CMK (cell line): ENCODE measurements at regions not wholly inside any gene's neighbourhood (a gene's known extent, or its start where the extent isn't known, plus 50 kb on each side); places are given as distances from the start of the nearest gene placed in this dataset.
"Not testable (repeated sequence)": the region's sequence is repeated elsewhere in the genome, so short reads cannot be mapped to it uniquely, and the experiment has no call there.

ENCODE experiments used
- DNase-seq: peaks from one replicate; pipeline ENCODE4 v3.0.0-alpha.2; 2010; ENCODE audit warnings: low read depth

DNA sequence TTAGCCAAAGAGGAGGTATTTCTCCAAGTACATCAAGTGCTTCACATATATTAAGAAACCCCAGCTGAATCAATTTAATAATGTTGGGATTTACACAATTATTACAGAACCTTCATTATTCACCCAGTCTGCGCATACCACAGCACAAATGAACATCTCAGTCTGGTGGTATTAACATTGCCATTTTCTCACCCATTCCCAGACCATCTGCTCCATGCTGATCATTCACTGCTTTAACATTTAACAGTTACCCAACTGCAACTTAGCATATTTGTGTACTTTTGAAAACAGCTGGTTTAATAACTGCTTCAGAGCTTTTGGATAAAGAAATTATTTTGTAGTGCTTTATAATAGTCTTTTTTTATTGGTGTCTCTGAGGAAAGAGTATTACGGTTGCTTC is 1072.1 kb downstream of the NXPH1 start:
- DNase-seq: no peak

DNA sequence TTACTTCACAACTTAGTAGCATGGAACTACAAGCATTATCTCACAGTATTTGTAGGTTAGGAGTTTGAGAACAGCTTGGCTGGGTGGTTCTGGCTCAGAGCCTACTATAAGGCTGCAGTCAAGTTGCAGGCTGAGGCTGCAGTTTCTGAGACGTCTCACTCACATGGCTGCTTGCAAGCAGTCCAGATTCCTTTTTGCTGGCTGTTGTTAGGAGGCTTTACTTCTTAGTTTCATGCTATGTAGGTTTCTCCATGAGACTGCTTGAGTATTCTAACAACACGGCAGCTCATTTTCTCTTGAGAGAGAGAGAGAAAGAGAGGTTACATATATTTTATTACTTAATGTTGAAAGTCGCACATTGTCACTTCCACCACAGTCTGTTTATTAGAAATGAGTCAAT is 1073.9 kb downstream of the NXPH1 start:
- no peak for DNase-seq

DNA sequence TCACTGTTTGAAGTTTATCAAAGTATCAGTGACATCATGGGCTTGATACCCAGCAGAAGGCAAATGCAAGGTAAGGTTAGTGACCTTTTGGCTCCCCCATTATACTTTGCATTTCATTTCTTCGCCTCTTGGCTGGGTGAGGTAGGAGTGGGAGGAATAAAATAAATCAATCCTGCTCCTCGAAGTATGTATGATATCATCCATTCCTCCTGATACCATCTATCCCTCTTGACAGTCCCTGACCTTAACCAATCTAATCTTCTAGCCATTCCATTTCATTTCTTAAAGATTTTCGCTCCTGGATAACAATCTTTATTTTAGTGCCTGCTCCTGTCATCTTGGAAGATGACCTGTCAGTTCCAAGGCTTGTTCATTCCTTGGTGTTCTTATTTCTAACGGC is 1083.3 kb downstream of the NXPH1 start:
- DNase-seq: no peak

DNA sequence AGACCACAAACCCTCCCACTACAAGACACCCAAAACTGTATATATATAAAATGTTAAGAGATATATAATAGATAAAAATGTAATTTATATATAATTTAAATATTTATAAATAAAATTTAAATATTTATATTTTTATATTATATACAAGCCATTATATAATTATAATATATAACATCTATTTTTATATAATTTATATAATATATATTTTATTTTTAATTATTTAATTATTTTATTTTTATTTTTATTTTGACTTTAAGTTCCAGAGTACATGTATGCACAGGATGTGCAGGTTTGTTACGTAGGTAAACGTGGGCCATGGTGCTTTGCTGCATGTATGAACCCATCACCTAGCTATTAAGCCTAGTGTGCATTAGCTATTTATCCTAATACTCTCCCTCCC is 1090.2 kb downstream of the NXPH1 start:
- DNase-seq: no peak

DNA sequence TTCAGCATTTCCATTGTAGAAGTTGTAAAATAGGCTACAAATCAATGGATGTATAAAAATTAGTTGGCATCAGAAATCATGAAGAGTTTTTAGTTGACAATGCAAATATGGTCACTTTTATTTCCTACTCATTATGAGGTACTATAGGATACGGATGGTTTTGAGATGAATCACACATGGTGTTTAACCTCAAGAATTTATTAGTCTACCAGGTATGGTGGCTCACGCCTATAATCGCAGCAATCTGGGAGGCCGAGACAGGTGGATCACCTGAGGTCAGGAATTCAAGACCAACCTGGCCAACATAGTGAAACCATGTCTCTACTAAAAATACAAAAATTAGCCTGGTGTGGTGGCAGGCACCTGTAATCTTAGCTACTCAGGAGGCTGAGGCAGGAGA is 1119.0 kb downstream of the NXPH1 start:
- not testable (repeated sequence) for DNase-seq

DNA sequence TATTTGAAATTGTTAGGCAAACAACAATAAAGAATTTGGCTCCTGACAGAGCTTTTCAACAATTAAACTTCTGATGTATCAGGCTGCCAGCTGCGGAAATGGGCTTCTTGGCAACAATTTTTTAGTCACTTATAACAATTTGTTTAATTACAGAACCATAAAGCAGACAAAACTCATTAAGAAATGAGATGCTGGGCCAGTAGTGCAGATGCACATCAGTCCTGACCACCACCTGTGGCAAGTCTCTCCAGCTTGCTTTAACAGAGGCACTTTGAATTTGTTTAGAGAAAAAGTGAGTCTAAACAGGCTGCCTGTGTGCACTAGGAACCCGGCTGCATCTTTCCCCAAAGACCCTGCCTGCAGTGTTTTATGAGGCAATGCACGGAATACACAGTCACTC is 1124.4 kb downstream of the NXPH1 start:
- DNase-seq: no peak

DNA sequence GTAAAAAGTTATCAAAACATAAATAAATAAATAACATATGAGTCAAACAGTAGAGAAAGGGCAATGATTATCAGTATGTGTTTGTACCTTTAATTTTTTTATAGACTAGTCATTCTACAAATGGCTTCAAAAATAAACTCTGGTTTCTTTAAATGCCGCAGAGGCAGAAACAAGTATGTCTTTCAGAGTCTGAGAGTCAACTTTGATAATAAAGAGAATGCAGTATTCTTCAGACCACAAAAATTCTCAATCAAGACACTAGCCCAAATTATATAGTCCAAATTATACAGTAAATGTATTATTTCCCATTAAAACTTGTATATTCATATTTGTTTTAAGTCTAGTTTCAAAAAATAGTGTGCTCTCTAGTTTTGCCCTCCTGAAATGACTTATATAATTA is 1142.3 kb downstream of the NXPH1 start:
- no peak for DNase-seq

DNA sequence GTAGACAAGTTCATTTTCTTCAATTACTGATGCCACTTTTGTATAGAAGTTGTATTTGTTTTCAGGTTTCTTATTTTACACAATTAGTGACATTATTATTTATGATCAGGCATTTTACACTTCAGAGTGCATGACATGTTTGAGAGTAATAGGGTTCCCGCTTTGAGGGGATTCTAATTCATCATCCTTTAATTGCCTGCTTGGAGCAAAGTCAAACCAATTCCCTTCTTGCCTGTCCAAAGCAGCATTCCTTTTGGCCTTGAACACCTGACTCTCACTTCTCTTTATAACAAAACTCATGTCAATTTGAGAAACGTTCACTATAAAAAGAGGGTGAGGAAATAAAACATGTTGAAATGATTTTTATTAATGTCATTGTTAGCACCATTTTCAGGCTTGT is 1149.4 kb downstream of the NXPH1 start:
- DNase-seq: no peak

DNA sequence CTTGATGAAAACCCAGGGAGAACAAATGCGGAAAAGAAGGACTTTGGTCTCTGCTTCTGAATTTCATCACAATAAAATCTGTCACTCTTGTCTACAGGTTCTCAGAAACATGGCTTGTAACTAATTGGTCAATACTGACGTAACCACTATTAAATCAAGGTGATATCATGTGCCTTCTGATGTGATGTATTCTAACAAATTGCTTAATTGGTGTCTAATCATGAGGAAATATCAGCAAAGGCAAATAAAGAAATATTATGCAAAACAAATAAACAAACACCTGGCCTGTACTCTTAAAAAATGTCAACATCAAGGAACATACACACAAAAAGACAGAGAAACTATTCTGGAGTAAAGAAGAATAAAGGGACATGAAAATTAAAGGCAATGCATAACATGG is 1165.0 kb downstream of the NXPH1 start:
- DNase-seq: no peak

DNA sequence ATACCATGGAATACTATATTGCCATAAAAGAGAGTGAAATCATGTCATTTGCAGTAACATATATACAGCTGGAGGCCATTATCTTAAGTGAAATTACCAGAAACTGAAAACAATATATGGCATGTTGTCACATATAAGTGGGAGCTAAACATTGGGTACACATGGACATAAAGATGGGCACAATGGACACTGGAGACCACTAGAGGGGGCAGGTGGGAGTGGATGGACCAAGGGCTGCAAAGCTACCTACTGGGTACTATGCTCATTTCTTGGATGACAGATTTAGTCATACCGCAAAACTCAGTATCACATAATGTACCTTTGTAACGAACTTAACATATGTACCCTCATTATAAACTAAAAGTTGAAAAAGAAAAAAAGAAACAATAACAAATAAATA is 1167.6 kb downstream of the NXPH1 start:
- DNase-seq: no peak

DNA sequence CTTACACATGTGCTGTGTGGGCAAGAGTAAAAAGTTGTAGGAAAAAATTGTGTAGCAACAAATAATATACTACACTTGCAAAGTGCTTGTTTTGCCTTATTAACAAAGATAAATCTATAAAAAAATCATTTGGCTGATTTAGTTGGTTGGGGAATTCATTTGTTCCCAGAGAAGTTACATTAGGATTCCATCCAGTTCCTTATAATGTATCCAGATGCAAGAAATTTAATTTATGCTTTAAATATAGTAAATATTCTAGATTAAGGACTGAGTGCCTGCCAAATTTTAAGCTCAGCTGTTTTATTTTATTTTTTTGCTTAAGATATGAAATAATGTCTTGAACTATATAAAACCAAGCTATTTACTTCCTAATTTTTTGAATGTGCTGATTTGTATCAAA is 1169.9 kb downstream of the NXPH1 start:
- no peak for DNase-seq

DNA sequence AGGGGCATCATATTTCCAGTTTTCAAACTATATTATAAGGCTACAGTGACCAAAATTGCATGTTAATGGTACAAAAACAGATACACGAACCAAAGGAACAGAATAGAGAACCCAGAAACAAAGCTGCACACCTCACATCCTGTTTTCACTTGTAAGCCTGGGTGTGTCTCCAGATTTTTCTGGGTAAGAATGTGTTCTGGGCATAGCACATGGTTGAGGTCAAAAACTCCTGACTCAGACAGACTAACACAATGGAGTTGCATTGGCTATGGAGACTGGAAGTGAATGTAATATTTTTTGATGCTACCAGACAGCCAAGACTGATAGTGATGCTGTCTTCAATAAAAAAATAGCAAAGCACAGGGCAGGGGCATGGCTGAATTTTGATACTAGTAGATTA is 1175.2 kb downstream of the NXPH1 start:
- DNase-seq: no peak

DNA sequence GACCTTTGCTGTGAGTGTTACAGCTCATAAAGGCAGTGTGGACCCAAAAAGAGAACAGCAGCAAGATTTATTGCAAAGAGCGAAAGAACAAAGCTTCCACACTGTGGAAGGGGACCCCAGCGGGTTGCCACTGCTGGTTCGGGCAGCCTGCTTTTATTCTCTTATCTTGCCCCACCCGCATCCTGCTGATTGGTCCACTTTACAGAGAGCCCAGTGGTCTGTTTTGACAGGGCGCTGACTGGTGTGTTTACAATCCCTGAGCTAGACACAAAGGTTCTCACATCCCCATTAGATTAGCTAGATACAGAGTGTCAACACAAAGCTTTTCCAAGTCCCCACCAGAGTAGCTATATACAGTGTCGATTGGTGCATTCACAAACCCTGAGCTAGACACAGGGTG is 1187.5 kb downstream of the NXPH1 start:
- not testable (repeated sequence) for DNase-seq

DNA sequence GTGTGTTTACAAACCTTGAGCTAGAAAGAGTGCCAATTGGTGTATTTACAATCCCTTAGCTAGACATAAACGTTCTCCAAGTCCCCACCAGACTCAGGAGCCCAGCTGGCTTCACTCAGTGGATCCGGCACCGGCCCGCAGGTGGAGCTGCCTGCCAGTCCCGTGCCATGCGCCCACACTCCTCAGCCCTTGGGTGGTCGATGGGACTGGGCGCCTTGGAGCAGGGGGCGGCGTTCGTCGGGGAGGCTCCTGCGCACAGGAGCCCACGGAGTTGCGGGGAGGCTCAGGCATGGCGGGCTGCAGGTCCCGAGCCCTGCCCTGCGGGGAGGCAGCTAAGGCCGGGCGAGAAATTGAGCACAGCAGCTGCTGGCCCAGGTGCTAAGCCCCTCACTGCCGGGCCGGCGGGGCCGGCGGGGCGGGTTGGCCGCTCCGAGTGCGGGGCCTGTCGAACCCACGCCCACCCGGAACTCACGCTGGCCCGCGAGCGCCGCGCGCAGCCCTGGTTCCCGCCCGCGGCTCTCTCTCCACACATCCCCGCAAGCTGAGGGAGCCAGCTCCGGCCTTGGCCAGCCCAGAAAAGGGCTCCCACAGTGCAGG is 1188.0 kb downstream of the NXPH1 start:
- DNase-seq: not testable (repeated sequence)

DNA sequence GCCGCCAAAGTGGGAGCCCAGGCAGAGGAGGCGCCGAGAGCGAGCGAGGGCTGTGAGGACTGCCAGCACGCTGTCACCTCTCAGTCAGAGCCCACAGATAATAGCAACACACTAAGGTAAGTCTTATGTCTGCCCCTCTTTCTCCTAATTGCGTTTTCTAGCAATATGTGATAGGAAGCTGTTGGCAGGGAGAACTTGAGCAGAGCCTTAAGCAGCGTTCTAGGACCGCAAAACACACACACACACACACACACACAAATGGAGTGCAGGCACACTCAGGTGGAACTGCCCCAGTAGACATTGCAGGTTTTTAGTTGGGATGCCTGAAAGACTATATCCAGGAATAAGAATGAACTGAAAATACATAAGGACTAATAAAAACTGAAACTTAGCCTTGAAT is 1188.5 kb downstream of the NXPH1 start:
- DNase-seq: no peak

DNA sequence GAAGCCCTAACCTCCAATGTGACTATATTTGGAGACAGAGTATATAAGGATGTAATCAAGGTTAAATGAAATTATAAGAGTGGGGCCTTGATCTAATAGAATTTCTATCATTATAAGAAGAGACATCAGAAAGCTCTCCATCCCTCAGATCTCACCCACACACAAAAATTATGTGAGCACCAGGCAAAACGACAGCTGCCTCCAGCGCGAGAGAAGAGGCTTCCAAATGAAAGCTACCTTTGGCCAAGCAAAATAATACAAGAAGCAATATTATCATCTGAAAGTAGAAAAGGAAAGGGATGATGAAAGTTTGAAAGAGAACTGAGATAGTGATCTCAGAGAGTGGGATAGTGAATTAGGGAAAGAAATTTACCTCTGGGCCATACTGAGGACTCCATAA is 1192.5 kb downstream of the NXPH1 start:
- no peak for DNase-seq

DNA sequence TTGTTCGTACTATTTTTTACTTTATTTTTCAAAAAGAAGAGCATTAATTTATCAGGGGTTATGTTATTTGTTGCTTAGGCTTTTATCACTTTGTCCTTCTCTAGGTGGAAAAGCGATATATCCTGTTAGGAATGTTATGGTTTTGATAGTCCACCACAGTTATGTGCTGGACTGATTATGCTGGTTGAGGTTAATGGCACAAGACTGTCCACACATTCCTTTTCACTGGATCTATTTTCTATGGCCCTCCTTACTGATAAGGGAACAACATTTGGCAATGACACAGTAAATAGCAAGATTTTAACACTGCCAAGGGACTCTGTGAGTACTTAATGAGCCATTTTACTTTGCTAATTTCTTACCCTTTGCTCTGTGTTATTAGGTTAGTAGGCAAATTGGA is 1212.3 kb downstream of the NXPH1 start:
- no peak for DNase-seq

DNA sequence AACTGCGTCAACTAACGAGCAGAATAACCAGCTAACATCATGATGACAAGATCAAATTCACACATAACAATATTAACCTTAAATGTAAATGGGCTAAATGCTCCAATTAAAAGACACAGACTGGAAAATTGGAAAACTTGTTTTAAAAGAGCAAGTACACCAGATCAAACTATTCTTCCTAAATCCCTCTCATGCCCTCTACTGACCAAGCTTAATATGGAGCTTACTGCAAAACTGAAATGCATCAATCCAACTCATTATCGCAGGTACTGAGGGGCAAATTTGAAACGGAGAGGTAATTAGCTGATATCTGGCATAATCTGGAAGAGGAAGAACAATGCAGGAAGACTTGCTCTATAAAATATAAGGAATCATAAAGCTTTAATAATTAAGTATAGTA is 1223.8 kb downstream of the NXPH1 start:
- DNase-seq: no peak

DNA sequence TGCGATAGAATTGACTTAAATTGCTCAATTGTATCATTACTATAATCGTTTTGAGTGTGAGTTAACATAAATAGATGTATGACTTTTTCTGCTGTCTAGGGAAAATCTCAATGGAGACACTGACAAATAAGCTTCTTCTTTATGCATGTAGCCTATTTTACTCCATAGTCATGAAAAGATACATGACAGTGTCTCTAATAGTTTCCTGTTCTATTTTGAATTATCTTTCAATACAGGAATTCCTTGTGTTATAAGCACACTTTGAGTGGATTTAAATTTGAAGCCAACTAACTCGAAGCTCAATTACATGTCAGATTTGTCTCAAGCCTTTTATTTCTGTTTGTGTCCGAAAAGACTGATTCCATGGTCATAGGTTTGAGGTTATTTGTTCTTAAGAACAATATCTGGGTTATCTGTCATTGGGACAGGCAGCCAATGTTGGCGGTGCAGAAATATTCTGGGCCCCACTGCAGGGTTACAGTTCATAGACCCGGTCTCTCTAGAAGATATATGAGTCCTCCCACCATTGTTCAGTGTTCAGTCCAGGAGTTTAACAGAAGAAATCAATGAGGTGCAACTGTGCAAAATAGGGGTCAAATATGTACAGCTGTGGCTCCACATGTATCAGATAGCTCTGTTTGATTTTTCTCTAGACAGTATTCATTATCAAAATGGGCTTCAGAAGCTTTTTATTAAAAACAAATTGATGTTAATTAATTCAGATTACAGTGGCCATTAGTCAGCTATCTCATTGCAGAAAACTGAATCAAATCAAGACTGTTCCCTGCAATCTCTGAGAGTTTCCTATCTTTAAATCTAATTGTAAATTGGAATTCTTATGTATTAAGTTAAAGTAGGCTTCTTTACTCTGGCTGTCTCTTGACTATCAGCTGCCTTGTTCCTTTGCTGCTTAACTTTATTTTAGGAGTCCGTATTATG is 1238.8 kb downstream of the NXPH1 start:
- DNase-seq: no peak

DNA sequence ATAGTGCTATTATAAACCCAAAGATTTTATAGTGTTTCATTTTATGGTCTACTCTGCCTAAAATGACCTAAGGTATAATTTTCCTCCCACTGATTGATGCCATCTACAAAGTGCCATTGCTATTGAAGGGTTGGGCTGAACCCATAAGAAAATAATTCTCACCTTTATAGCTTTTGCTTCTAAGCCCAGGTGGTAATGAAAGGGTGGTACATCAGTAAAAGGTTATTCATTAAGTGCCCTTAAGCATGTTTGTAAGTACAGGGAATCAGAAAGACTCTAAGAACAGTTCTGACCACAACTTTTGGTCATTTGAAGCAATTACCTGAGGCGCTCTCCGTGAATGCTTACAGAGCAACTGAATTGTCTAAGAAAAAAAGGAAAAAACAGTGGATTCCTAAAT is 1247.3 kb downstream of the NXPH1 start:
- no peak for DNase-seq

DNA sequence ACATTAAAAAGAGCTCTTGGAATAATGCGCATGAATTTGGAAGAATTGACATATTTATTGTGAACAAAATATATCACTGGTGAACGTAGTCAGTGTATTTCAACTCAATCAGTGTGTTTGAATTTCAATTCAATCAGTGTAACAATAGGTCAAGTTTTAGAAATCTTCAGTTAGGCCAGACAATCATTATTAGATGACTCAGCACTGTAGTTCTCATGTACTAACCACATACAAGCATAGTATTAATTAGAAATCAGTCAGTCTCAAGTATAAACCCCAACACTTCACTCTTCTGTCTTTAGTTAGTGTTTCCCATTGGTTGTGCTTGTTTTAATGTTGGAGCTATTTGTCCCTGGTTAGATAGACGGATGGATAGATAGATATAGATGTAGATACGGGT is 1247.9 kb downstream of the NXPH1 start:
- no peak for DNase-seq

DNA sequence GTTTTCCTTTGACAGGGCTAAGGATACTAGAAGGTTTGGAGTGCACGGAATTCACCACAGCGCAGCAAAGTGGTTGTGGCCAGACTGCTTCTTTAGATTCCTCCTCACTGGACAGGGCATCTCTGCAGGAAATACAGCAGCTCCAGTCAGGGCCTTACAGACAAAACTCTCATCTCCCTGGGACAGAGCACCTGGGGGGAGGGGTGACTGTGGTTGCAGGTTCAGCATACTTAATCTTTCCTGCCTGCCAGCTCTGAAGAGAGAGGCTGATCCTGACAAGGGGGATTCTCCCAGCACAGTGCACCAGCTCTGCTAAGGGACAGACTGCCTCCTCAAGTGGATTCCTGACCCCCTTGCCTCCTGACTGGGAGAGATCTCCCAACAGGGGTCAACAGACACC is 1257.9 kb downstream of the NXPH1 start:
- no peak for DNase-seq

DNA sequence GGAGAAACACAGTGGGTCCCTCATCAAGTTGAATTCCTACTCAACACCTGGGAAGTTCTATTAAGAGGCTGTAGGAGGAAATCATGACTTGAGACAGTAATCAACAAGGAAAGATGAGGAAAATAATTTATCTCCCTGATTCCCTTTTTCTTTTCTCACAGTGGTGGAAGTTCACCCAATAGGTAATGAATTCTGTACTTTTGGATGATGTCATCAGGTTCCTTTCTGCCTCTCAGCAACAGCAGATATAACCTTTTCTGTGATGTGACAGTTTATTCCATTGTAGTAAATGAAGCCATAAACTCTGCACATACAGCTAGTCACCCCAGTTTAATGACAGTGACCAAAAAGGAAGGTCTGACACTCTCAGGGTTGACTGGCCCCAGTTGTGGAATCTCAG is 1265.0 kb downstream of the NXPH1 start:
- DNase-seq: no peak

DNA sequence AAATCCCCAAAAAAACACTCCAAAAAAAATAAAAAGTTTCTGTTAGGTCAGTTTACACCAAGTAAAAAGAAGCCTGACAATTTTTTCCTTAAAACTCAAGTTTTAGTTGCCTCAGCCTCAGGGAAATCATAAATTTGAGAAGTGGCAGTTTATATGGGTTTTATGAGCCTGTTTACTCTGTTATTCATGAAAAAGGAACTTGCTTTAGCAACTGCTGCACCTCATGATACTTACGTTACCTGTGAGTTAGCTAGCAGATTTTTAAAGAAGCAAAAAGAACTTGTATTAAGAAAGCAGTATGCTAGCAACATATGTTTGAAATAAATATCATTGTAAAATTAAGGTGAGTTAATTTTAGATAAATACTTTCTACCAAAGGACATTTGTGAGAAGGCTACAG is 1264.5 kb upstream of the PHF14 start:
- no peak for DNase-seq
